GM19324 (cell line): ENCODE measurements at regions not wholly inside any gene's neighbourhood (a gene's known extent, or its start where the extent isn't known, plus 50 kb on each side); places are given as distances from the start of the nearest gene placed in this dataset.
"Not testable (repeated sequence)": the region's sequence is repeated elsewhere in the genome, so short reads cannot be mapped to it uniquely, and the experiment has no call there.

ENCODE experiments used
- ATAC-seq: cut with Tn5 transposase; IDR thresholded peaks from one replicate; pipeline ENCODE4 v1.9.1; 2021; ENCODE audit warnings: mild to moderate bottlenecking, moderate library complexity; ENCODE audit not compliant: unreplicated experiment, low FRiP score

- no peak for ATAC-seq
These were observed 740.9 kb downstream of the FRK start for GRCh38 chr6:115319823-115320222.

GRCh38 chr6:115310156-115310555 lies 750.5 kb downstream of the FRK start:
- no peak for ATAC-seq

- ATAC-seq: no peak
These were observed 758.0 kb downstream of the FRK start for GRCh38 chr6:115302731-115303130.

- ATAC-seq: no peak
These were observed 773.2 kb downstream of the FRK start for GRCh38 chr6:115287467-115287866.

GRCh38 chr6:115276881-115277565 lies 783.7 kb downstream of the FRK start:
- ATAC-seq: no peak

GRCh38 chr6:115272311-115272710 lies 788.4 kb downstream of the FRK start:
- ATAC-seq: no peak

GRCh38 chr6:115271434-115271833 lies 789.3 kb downstream of the FRK start:
- no peak for ATAC-seq

GRCh38 chr6:115270953-115271352 lies 789.7 kb downstream of the FRK start:
- no peak for ATAC-seq

GRCh38 chr6:115241373-115241772 lies 819.3 kb downstream of the FRK start:
- ATAC-seq: no peak

GRCh38 chr6:115221198-115221597 lies 839.5 kb downstream of the FRK start:
- ATAC-seq: no peak

- no peak for ATAC-seq
These were observed 840.0 kb downstream of the FRK start for GRCh38 chr6:115220551-115221159.

GRCh38 chr6:115219645-115220044 lies 841.0 kb downstream of the FRK start:
- no peak for ATAC-seq

GRCh38 chr6:115216835-115217234 lies 843.9 kb downstream of the FRK start:
- ATAC-seq: no peak

- ATAC-seq: no peak
These were observed 846.4 kb downstream of the FRK start for GRCh38 chr6:115214283-115214682.

GRCh38 chr6:115203381-115203780 lies 857.3 kb downstream of the FRK start:
- no peak for ATAC-seq

- no peak for ATAC-seq
These were observed 852.3 kb upstream of the HS3ST5 start for GRCh38 chr6:115194981-115195638.

GRCh38 chr6:115191989-115192388 lies 849.2 kb upstream of the HS3ST5 start:
- ATAC-seq: no peak

GRCh38 chr6:115190534-115190933 lies 847.7 kb upstream of the HS3ST5 start:
- no peak for ATAC-seq

- ATAC-seq: not testable (repeated sequence)
These were observed 832.6 kb upstream of the HS3ST5 start for GRCh38 chr6:115175456-115175855.

GRCh38 chr6:115165912-115166311 lies 823.1 kb upstream of the HS3ST5 start:
- not testable (repeated sequence) for ATAC-seq

- ATAC-seq: no peak
These were observed 816.9 kb upstream of the HS3ST5 start for GRCh38 chr6:115159733-115160132.

GRCh38 chr6:115137910-115138309 lies 795.1 kb upstream of the HS3ST5 start:
- no peak for ATAC-seq
